ENCODE measurements at regions not wholly inside any gene's neighbourhood (a gene's known extent, or its start where the extent isn't known, plus 50 kb on each side); places are given as distances from the start of the nearest gene placed in this dataset.

DNA sequence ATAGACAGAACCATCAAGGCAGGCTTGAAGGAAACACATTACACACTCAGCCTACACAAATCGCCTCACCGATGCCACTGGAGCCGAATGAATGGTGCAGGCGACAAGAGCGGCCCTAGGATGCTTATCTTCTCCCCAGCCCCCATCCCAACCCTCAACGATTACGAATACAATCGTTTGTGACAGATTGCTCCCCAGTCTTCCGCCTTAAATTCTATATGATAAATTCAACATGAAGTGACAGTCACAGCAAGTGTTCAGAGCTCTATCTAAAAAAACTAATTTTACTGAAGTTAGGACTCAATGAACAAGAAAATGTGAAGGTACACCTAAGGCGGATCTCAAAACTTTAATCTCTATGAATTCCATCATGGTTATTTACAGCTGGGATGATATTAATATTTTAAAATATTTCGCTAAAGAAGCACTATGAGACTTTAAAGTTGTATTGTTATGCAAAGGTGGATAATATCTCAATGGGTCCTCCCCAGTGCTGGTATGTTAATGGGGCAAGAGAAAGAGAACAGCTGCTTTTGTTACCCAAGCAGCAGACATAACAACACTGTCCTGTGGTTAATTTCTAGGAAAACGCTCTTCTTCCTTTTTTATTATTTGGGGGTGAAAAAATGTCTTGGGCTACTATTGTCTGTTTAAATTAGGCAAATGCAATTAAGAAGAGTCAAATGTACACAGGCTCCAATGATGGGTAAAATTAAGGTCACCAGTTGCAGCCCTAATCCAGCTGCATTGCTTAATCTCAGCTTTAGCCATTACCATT lies 147.6 kb upstream of the NR2F2 start:
- ATAC-seq (no peak), DNase-seq (no peak)
- intact Hi-C loops (cut with DNase I), result no loop called here
- Histone ChIP-seq H3K9me3 (no peaks in the 10 kb centered on the region), H3K27ac (peak overlapping the region in 2 of 4 donors; percentile 34 to 70), H3K4me1 (peaks cover 22% of the 10 kb centered on the region), H3K36me3 (replicated peaks in 1 of 2; ENCODE audit: insufficient read depth in 1 of 2, low read depth in 2 of 2) (no peaks in the 10 kb centered on the region), H3K4me3 (no peak overlapping the region), H3K27me3 (no peaks in the 10 kb centered on the region)
- TF ChIP-seq POLR2A (IDR thresholded peaks at IDR 0.05) (no peak), CTCF (IDR thresholded peaks at IDR 0.05) (no peak)
- 91 to 96% methylated on average over 12 of the region's 12 CpGs for WGBS, 2 donors

GRCh38 chr15:96183514-96183850 lies 147.0 kb upstream of the NR2F2 start:
- Histone ChIP-seq H3K36me3 (replicated peaks in 1 of 2; ENCODE audit: insufficient read depth in 1 of 2, low read depth in 2 of 2) (no peaks in the 10 kb centered on the region), H3K4me1 (peaks cover 22% of the 10 kb centered on the region), H3K4me3 (no peak overlapping the region), H3K27ac (peak overlapping the region in 3 of 4 donors; percentile 2 to 70 (median 34)), H3K27me3 (no peaks in the 10 kb centered on the region), H3K9me3 (no peaks in the 10 kb centered on the region)
- DNase-seq, result no peak
- TF ChIP-seq CTCF (IDR thresholded peaks at IDR 0.05) (no peak), POLR2A (IDR thresholded peaks at IDR 0.05) (no peak)
- WGBS, 2 donors, result 56 to 57% methylated on average over 4 of the region's 4 CpGs
- ATAC-seq, result no peak
- intact Hi-C loops (cut with DNase I), result no loop called here

DNA sequence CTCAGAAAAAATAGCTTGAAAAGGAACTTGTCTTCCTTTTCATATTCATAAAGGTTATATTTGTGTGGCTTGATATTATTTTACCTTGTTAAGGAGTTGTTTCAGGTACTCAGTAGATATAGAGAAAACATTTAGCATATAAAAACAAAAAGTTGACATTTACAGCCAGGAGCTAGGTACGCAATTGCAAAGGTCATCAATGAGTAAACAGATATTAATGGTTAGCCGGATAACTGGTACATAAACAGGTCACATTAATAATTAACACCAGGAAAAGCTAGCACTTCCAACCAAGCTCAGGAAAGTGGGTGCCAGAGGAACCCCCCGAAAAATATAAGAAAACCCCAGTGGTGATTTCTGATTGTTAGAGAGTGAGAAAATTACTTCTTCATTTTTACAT lies 146.6 kb upstream of the NR2F2 start:
- ATAC-seq (no peak), DNase-seq (no peak)
- TF ChIP-seq POLR2A (IDR thresholded peaks at IDR 0.05), result no peak
- TF ChIP-seq CTCF (IDR thresholded peaks at IDR 0.05), result no peak
- no peaks in the 10 kb centered on the region for H3K9me3 ChIP-seq
- peak overlapping the region in 3 of 4 donors; percentile 2 to 70 (median 34) for H3K27ac ChIP-seq
- H3K4me1 ChIP-seq, result peaks cover 22% of the 10 kb centered on the region
- intact Hi-C loops (cut with DNase I), result no loop called here
- 11 to 14% methylated on average over 3 of the region's 3 CpGs for WGBS, 2 donors
- H3K4me3 ChIP-seq, result no peak overlapping the region
- no peaks in the 10 kb centered on the region for H3K36me3 ChIP-seq (replicated peaks in 1 of 2; ENCODE audit: insufficient read depth in 1 of 2, low read depth in 2 of 2)
- H3K27me3 ChIP-seq, result no peaks in the 10 kb centered on the region

GRCh38 chr15:96184297-96184696 lies 146.2 kb upstream of the NR2F2 start:
- Histone ChIP-seq H3K4me1 (peaks cover 22% of the 10 kb centered on the region), H3K9me3 (no peaks in the 10 kb centered on the region), H3K27me3 (no peaks in the 10 kb centered on the region), H3K36me3 (replicated peaks in 1 of 2; ENCODE audit: insufficient read depth in 1 of 2, low read depth in 2 of 2) (no peaks in the 10 kb centered on the region), H3K27ac (peak overlapping the region in 3 of 4 donors; percentile 2 to 70 (median 34)), H3K4me3 (no peak overlapping the region)
- intact Hi-C loops (cut with DNase I), result no loop called here
- ATAC-seq, result peak; percentile 55
- WGBS, 2 donors, result 25 to 28% methylated on average over 2 of the region's 2 CpGs
- TF ChIP-seq CTCF (IDR thresholded peaks at IDR 0.05) (no peak), POLR2A (IDR thresholded peaks at IDR 0.05) (no peak)
- DNase-seq, result no peak

GRCh38 chr15:96186105-96186504 lies 144.4 kb upstream of the NR2F2 start:
- Histone ChIP-seq H3K4me1 (peaks cover 22% of the 10 kb centered on the region), H3K9me3 (no peaks in the 10 kb centered on the region), H3K27me3 (no peaks in the 10 kb centered on the region), H3K27ac (no peak overlapping the region), H3K4me3 (no peak overlapping the region), H3K36me3 (replicated peaks in 1 of 2; ENCODE audit: insufficient read depth in 1 of 2, low read depth in 2 of 2) (no peaks in the 10 kb centered on the region)
- 94% methylated on average over 4 of the region's 4 CpGs for WGBS, 2 donors
- ATAC-seq (no peak), DNase-seq (no peak)
- intact Hi-C loops (cut with DNase I), result no loop called here
- no peak for TF ChIP-seq CTCF (IDR thresholded peaks at IDR 0.05)

Measured in body of pancreas (tissue), 4 donors.